C4-2B (cell line): ENCODE measurements at regions not wholly inside any gene's neighbourhood (a gene's known extent, or its start where the extent isn't known, plus 50 kb on each side); places are given as distances from the start of the nearest gene placed in this dataset.

Experiments
- ZFX ChIP-seq: fragments of 450-650 bp; IDR thresholded peaks from 2 replicates; pipeline ENCODE4 v1.6.1; 2017
- TF ChIP-seq, protein P1 (sequence below): fragments of 450-650 bp; conservative IDR thresholded peaks from 2 replicates; pipeline ENCODE4 v1.5.1; 2017; ENCODE audit warnings: mild to moderate bottlenecking

GRCh38 chr12:105921055-105921454 lies 217.7 kb downstream of the NUAK1 start:
- TF ChIP-seq, protein P1, sequence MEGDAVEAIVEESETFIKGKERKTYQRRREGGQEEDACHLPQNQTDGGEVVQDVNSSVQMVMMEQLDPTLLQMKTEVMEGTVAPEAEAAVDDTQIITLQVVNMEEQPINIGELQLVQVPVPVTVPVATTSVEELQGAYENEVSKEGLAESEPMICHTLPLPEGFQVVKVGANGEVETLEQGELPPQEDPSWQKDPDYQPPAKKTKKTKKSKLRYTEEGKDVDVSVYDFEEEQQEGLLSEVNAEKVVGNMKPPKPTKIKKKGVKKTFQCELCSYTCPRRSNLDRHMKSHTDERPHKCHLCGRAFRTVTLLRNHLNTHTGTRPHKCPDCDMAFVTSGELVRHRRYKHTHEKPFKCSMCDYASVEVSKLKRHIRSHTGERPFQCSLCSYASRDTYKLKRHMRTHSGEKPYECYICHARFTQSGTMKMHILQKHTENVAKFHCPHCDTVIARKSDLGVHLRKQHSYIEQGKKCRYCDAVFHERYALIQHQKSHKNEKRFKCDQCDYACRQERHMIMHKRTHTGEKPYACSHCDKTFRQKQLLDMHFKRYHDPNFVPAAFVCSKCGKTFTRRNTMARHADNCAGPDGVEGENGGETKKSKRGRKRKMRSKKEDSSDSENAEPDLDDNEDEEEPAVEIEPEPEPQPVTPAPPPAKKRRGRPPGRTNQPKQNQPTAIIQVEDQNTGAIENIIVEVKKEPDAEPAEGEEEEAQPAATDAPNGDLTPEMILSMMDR, result no peak
- no peak for TF ChIP-seq ZFX
